HEK293 (cell line): ENCODE measurements at regions not wholly inside any gene's neighbourhood (a gene's known extent, or its start where the extent isn't known, plus 50 kb on each side); places are given as distances from the start of the nearest gene placed in this dataset.

Experiments
- CTCF ChIP-seq: fragments of 450-650 bp; formaldehyde crosslinking; IDR thresholded peaks from 2 replicates; pipeline ENCODE4 v1.5.1; 2016; ENCODE audit warnings: missing biosample characterization, missing genetic modification characterization
- GFI1B ChIP-seq: fragments of 450-650 bp; formaldehyde crosslinking; IDR thresholded peaks from 2 replicates; pipeline ENCODE4 v1.5.1; 2016; ENCODE audit warnings: missing biosample characterization, missing genetic modification characterization
- ZEB2 ChIP-seq: fragments of 450-650 bp; formaldehyde crosslinking; IDR thresholded peaks from 2 replicates; pipeline ENCODE4 v1.5.1; 2016; ENCODE audit warnings: missing biosample characterization, missing genetic modification characterization
- ZNF132 ChIP-seq: fragments of 450-650 bp; formaldehyde crosslinking; IDR thresholded peaks from 2 replicates; pipeline ENCODE4 v1.5.1; 2017; ENCODE audit warnings: missing biosample characterization, missing genetic modification characterization, borderline replicate concordance
- ZNF202 ChIP-seq: fragments of 450-650 bp; formaldehyde crosslinking; IDR thresholded peaks from 2 replicates; pipeline ENCODE4 v1.5.1; 2016; ENCODE audit warnings: missing biosample characterization, missing genetic modification characterization, borderline replicate concordance
- ZNF311 ChIP-seq: fragments of 450-650 bp; formaldehyde crosslinking; IDR thresholded peaks from 2 replicates; pipeline ENCODE4 v1.5.1; 2017; ENCODE audit warnings: missing biosample characterization, missing genetic modification characterization, borderline replicate concordance
- ZNF324 ChIP-seq: fragments of 450-650 bp; formaldehyde crosslinking; IDR thresholded peaks from 2 replicates; pipeline ENCODE4 v1.5.1; 2016; ENCODE audit warnings: missing biosample characterization, missing genetic modification characterization
- ZNF791 ChIP-seq: fragments of 450-650 bp; formaldehyde crosslinking; IDR thresholded peaks from 2 replicates; pipeline ENCODE4 v1.5.1; 2016; ENCODE audit warnings: missing biosample characterization, missing genetic modification characterization
- TF ChIP-seq, protein P1 (sequence below): fragments of 450-650 bp; formaldehyde crosslinking; IDR thresholded peaks from 2 replicates; pipeline ENCODE4 v1.5.1; 2017; ENCODE audit warnings: missing biosample characterization, mild to moderate bottlenecking, missing genetic modification characterization, moderate library complexity
- TF ChIP-seq, protein P2 (sequence below): fragments of 450-650 bp; formaldehyde crosslinking; IDR thresholded peaks from 2 replicates; pipeline ENCODE4 v1.5.1; 2016; ENCODE audit warnings: missing biosample characterization, missing genetic modification characterization
- TF ChIP-seq, protein P3 (sequence below): fragments of 450-650 bp; formaldehyde crosslinking; IDR thresholded peaks from 2 replicates; pipeline ENCODE4 v1.5.1; 2016; ENCODE audit warnings: missing biosample characterization, missing genetic modification characterization
- TF ChIP-seq, protein P4 (sequence below): fragments of 450-650 bp; formaldehyde crosslinking; IDR thresholded peaks from 2 replicates; pipeline ENCODE4 v1.5.1; 2016; ENCODE audit warnings: missing biosample characterization, missing genetic modification characterization
- TF ChIP-seq, protein P5 (sequence below): fragments of 450-650 bp; formaldehyde crosslinking; IDR thresholded peaks from 2 replicates; pipeline ENCODE4 v1.5.1; 2017; ENCODE audit warnings: missing biosample characterization, missing genetic modification characterization

DNA sequence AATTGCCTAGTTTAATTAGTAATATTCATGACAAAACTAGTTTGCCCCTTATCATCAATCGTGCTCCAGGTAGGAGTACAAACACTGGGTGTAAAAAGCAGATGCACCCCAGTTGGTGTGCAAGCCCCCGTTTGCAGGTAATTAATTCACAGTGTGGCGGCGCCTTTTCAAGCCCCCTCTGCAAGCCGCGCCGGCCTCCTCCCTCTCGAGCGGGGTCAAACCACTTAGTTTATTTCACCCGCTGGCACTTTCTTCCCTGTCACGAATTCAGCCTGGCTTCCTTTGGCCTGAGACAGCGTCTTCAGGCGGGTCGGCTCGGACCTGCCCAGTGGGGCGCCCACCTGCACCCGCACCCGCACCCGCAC, 64.7 kb upstream of the MAPRE2 start:
- no peak; the same call in 1 of the 2 replicates for TF ChIP-seq CTCF
- TF ChIP-seq ZNF202 = no peak
- TF ChIP-seq, protein P1, sequence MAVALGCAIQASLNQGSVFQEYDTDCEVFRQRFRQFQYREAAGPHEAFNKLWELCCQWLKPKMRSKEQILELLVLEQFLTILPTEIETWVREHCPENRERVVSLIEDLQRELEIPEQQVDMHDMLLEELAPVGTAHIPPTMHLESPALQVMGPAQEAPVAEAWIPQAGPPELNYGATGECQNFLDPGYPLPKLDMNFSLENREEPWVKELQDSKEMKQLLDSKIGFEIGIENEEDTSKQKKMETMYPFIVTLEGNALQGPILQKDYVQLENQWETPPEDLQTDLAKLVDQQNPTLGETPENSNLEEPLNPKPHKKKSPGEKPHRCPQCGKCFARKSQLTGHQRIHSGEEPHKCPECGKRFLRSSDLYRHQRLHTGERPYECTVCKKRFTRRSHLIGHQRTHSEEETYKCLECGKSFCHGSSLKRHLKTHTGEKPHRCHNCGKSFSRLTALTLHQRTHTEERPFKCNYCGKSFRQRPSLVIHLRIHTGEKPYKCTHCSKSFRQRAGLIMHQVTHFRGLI (tag by site-specific recombination) = no peak
- TF ChIP-seq ZNF791 (tag by site-specific recombination) = no peak
- TF ChIP-seq, protein P2, sequence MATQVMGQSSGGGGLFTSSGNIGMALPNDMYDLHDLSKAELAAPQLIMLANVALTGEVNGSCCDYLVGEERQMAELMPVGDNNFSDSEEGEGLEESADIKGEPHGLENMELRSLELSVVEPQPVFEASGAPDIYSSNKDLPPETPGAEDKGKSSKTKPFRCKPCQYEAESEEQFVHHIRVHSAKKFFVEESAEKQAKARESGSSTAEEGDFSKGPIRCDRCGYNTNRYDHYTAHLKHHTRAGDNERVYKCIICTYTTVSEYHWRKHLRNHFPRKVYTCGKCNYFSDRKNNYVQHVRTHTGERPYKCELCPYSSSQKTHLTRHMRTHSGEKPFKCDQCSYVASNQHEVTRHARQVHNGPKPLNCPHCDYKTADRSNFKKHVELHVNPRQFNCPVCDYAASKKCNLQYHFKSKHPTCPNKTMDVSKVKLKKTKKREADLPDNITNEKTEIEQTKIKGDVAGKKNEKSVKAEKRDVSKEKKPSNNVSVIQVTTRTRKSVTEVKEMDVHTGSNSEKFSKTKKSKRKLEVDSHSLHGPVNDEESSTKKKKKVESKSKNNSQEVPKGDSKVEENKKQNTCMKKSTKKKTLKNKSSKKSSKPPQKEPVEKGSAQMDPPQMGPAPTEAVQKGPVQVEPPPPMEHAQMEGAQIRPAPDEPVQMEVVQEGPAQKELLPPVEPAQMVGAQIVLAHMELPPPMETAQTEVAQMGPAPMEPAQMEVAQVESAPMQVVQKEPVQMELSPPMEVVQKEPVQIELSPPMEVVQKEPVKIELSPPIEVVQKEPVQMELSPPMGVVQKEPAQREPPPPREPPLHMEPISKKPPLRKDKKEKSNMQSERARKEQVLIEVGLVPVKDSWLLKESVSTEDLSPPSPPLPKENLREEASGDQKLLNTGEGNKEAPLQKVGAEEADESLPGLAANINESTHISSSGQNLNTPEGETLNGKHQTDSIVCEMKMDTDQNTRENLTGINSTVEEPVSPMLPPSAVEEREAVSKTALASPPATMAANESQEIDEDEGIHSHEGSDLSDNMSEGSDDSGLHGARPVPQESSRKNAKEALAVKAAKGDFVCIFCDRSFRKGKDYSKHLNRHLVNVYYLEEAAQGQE (tag by site-specific recombination) = no peak
- TF ChIP-seq, protein P3, sequence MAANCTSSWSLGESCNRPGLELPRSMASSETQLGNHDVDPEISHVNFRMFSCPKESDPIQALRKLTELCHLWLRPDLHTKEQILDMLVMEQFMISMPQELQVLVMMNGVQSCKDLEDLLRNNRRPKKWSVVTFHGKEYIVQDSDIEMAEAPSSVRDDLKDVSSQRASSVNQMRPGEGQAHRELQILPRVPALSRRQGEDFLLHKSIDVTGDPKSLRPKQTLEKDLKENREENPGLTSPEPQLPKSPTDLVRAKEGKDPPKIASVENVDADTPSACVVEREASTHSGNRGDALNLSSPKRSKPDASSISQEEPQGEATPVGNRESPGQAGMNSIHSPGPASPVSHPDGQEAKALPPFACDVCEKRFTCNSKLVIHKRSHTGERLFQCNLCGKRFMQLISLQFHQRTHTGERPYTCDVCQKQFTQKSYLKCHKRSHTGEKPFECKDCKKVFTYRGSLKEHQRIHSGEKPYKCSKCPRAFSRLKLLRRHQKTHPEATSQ (tag by site-specific recombination) = no peak
- TF ChIP-seq, protein P4, sequence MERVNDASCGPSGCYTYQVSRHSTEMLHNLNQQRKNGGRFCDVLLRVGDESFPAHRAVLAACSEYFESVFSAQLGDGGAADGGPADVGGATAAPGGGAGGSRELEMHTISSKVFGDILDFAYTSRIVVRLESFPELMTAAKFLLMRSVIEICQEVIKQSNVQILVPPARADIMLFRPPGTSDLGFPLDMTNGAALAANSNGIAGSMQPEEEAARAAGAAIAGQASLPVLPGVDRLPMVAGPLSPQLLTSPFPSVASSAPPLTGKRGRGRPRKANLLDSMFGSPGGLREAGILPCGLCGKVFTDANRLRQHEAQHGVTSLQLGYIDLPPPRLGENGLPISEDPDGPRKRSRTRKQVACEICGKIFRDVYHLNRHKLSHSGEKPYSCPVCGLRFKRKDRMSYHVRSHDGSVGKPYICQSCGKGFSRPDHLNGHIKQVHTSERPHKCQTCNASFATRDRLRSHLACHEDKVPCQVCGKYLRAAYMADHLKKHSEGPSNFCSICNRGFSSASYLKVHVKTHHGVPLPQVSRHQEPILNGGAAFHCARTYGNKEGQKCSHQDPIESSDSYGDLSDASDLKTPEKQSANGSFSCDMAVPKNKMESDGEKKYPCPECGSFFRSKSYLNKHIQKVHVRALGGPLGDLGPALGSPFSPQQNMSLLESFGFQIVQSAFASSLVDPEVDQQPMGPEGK (tag by site-specific recombination) = no peak
- no peak for TF ChIP-seq GFI1B (tag by site-specific recombination)
- TF ChIP-seq ZEB2 = no peak; the same call in 1 of the 2 replicates
- no peak for TF ChIP-seq ZNF311
- TF ChIP-seq, protein P5, sequence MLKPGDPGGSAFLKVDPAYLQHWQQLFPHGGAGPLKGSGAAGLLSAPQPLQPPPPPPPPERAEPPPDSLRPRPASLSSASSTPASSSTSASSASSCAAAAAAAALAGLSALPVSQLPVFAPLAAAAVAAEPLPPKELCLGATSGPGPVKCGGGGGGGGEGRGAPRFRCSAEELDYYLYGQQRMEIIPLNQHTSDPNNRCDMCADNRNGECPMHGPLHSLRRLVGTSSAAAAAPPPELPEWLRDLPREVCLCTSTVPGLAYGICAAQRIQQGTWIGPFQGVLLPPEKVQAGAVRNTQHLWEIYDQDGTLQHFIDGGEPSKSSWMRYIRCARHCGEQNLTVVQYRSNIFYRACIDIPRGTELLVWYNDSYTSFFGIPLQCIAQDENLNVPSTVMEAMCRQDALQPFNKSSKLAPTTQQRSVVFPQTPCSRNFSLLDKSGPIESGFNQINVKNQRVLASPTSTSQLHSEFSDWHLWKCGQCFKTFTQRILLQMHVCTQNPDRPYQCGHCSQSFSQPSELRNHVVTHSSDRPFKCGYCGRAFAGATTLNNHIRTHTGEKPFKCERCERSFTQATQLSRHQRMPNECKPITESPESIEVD = no peak
- TF ChIP-seq ZNF324 = no peak
- no peak for TF ChIP-seq ZNF132 (tag by site-specific recombination)
